ENCODE measurements at regions not wholly inside any gene's neighbourhood (a gene's known extent, or its start where the extent isn't known, plus 50 kb on each side); places are given as distances from the start of the nearest gene placed in this dataset.

DNA sequence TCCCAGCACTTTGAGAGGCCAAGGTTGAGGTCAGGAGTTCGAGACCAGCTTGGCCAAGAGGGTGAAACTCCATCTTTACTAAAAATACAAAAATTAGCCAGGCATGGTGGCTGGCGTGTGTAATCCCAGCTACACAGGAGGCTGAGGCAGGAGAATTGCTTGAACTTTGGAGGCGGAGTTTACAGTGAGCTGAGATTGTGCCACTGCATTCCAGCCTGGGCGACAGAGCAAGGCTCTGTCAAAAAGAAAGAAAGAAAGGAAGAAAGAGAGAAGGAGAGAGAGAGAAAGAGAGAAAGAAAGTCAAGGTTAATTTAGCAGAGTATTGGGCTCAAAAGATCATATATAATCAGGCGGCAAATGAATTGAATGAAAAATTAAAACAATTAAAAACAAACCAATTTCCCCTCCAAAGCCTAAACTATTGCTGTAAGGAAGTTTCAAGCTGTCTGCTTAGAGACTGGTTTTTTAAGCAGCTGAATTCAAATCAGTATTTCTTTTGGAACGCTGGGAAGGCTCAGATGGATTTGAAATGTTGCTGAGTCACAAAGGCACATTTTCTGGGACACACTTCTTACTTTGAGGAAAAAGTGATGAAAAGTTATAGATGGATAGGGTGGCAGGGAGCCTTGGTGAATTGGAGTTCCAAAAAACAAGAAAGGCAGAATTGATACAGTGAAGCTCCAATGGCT is 81.3 kb upstream of the BHLHE40 start:
- no peaks in the 10 kb centered on the region for H3K27me3 Mint-ChIP-seq
- peaks cover 26 to 49% (median 31%) of the 10 kb centered on the region in 4 donors for H3K4me1 Mint-ChIP-seq
- no peak for DNase-seq
- peak overlapping the region; percentile 7 to 87 (median 69) for H3K27ac Mint-ChIP-seq
- peaks cover 29% of the 10 kb centered on the region for H3K4me1 ChIP-seq (ENCODE audit: insufficient read depth, low read length)
- H3K9me3 Mint-ChIP-seq, result no peaks in the 10 kb centered on the region
- POLR2A ChIA-PET (ENCODE audit: partially characterized antibody), result interaction anchor here (1.0 to 2.1 kb wide), 3 partner anchors 9 to 82 kb away, joined by 3 to 8 read pairs (median 5); no protein-coding TSS in a partner anchor
- no peaks in the 10 kb centered on the region for H3K36me3 ChIP-seq (ENCODE audit: insufficient read depth, low read length)
- CTCF ChIA-PET (ENCODE audit: partially characterized antibody), result interaction anchor here (0.6 to 1.5 kb wide), 2 partner anchors 86 to 277 kb away, joined by 3 to 4 read pairs; no protein-coding TSS in a partner anchor
- intact Hi-C loops (cut with micrococcal nuclease), result no loop called here
- peak overlapping the region in 3 of 8 donors; percentile 7 to 55 (median 14) for H3K4me3 Mint-ChIP-seq
- H3K27me3 ChIP-seq (ENCODE audit: insufficient read depth, low read length), result no peaks in the 10 kb centered on the region
- H3K27ac ChIP-seq (ENCODE audit: low read depth, low read length), result no peak overlapping the region
- H3K9me3 ChIP-seq (ENCODE audit: control insufficient read depth in 1 of 2, low read length in 2 of 2), result no peaks in the 10 kb centered on the region
- H3K36me3 Mint-ChIP-seq, result no peaks in the 10 kb centered on the region
- no peak overlapping the region for H3K4me3 ChIP-seq (ENCODE audit: low read length in 2 of 2)

GRCh38 chr3:4898454-4899313 is 80.6 kb upstream of the BHLHE40 start:
- Mint-ChIP-seq H3K4me1 (peaks cover 26 to 49% (median 31%) of the 10 kb centered on the region in 4 donors), H3K27me3 (no peaks in the 10 kb centered on the region), H3K9me3 (no peaks in the 10 kb centered on the region), H3K27ac (peak overlapping the region; percentile 41 to 83 (median 69)), H3K4me3 (peak overlapping the region in 5 of 8 donors; percentile 3 to 55 (median 41)), H3K36me3 (no peaks in the 10 kb centered on the region)
- POLR2A ChIA-PET (ENCODE audit: partially characterized antibody), result interaction anchor here (0.6 to 2.1 kb wide), 5 partner anchors 8 to 144 kb away, joined by 3 to 8 read pairs (median 5); no protein-coding TSS in a partner anchor
- Histone ChIP-seq H3K27me3 (ENCODE audit: insufficient read depth, low read length) (no peaks in the 10 kb centered on the region), H3K9me3 (ENCODE audit: control insufficient read depth in 1 of 2, low read length in 2 of 2) (no peaks in the 10 kb centered on the region), H3K27ac (ENCODE audit: low read depth, low read length) (no peak overlapping the region), H3K4me1 (ENCODE audit: insufficient read depth, low read length) (peaks cover 29% of the 10 kb centered on the region), H3K4me3 (ENCODE audit: low read length in 2 of 2) (no peak overlapping the region), H3K36me3 (ENCODE audit: insufficient read depth, low read length) (no peaks in the 10 kb centered on the region)
- intact Hi-C loops (cut with micrococcal nuclease), result no loop called here
- peak in 2 of 5 donors; percentile 9 to 51 for DNase-seq
- CTCF ChIA-PET (ENCODE audit: partially characterized antibody), result interaction anchor here (0.6 to 1.5 kb wide), 2 partner anchors 85 to 276 kb away, joined by 3 to 4 read pairs; no protein-coding TSS in a partner anchor

DNA sequence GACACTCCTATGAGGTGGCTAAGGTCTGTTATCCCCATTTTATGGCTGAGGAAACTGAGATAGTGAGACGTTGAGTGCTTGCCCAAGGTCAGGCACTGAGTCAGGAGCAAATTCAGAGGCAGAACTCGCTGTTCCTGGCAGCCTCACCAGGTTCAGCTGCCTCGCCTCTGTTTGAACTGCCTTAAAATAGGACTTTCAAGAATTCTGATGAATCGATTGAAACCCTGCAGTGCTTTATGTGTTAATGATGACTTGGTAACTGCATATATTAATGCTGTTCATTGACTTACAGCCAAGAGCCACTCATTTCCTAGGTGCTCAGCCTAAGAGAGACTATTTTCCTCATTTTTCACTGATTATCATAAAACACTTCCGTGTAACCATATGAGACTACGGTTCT is 79.5 kb upstream of the BHLHE40 start:
- Mint-ChIP-seq H3K36me3 (no peaks in the 10 kb centered on the region), H3K4me3 (peak overlapping the region in 5 of 8 donors; percentile 22 to 76 (median 61)), H3K4me1 (peaks cover 28 to 57% (median 39%) of the 10 kb centered on the region in 4 donors), H3K27ac (peak overlapping the region in 6 of 7 donors; percentile 44 to 92 (median 84)), H3K27me3 (no peaks in the 10 kb centered on the region), H3K9me3 (no peaks in the 10 kb centered on the region)
- Histone ChIP-seq H3K27me3 (ENCODE audit: insufficient read depth, low read length) (no peaks in the 10 kb centered on the region), H3K27ac (ENCODE audit: low read depth, low read length) (no peak overlapping the region), H3K4me1 (ENCODE audit: insufficient read depth, low read length) (peaks cover 37% of the 10 kb centered on the region), H3K36me3 (ENCODE audit: insufficient read depth, low read length) (no peaks in the 10 kb centered on the region), H3K9me3 (ENCODE audit: control insufficient read depth in 1 of 2, low read length in 2 of 2) (no peaks in the 10 kb centered on the region), H3K4me3 (ENCODE audit: low read length in 2 of 2) (no peak overlapping the region)
- intact Hi-C loops (cut with micrococcal nuclease), result no loop called here
- DNase-seq, result no peak
- CTCF ChIA-PET (ENCODE audit: partially characterized antibody), result no interaction called here
- POLR2A ChIA-PET (ENCODE audit: partially characterized antibody), result interaction anchor here (1.1 to 2.1 kb wide), 3 partner anchors 7 to 81 kb away, joined by 5 to 8 read pairs (median 6); no protein-coding TSS in a partner anchor

DNA sequence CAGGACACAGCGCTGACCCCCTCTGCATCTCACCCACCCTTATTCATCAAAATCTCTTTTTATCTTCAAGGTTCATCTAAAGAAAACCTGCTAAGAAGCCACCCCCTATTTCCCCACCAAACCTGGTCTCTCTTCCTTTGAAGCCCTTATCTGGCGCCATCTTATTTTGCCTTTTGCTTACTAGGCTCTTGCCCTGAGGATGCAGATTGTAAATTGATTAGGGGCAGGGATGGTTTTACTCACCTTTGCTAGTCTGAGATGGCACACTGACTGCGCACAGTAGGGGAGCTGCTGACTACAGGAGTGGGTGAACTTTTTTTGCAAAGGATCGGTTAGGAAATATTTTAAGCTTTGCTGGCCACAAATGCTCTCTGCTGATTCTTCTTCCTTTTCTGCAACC is 78.9 kb upstream of the BHLHE40 start:
- Mint-ChIP-seq H3K36me3 (no peaks in the 10 kb centered on the region), H3K27ac (peak overlapping the region; percentile 44 to 92 (median 78)), H3K4me3 (peak overlapping the region in 6 of 8 donors; percentile 18 to 76 (median 46)), H3K4me1 (peaks cover 34 to 63% (median 44%) of the 10 kb centered on the region in 4 donors), H3K27me3 (no peaks in the 10 kb centered on the region), H3K9me3 (no peaks in the 10 kb centered on the region)
- H3K4me3 ChIP-seq (ENCODE audit: low read length in 2 of 2), result no peak overlapping the region
- ChIA-PET POLR2A (ENCODE audit: partially characterized antibody) (interaction anchor here (1.7 to 2.9 kb wide), 2 partner anchors 70 to 80 kb away, joined by 5 to 14 read pairs; partner anchors contain the start of gene BHLHE40), CTCF (ENCODE audit: partially characterized antibody) (interaction anchor here (1.5 kb wide), 1 partner anchor 80 kb away, joined by 4 read pairs; no protein-coding TSS in a partner anchor)
- H3K36me3 ChIP-seq (ENCODE audit: insufficient read depth, low read length), result no peaks in the 10 kb centered on the region
- no peak overlapping the region for H3K27ac ChIP-seq (ENCODE audit: low read depth, low read length)
- peaks cover 43% of the 10 kb centered on the region for H3K4me1 ChIP-seq (ENCODE audit: insufficient read depth, low read length)
- no peaks in the 10 kb centered on the region for H3K27me3 ChIP-seq (ENCODE audit: insufficient read depth, low read length)
- DNase-seq, result peak in 2 of 5 donors; percentile 1 to 51
- H3K9me3 ChIP-seq (ENCODE audit: control insufficient read depth in 1 of 2, low read length in 2 of 2), result no peaks in the 10 kb centered on the region
- intact Hi-C loops (cut with micrococcal nuclease), result no loop called here

GRCh38 chr3:4904811-4905695 is 74.2 kb upstream of the BHLHE40 start:
- no peaks in the 10 kb centered on the region for H3K36me3 Mint-ChIP-seq
- peaks cover 42 to 78% (median 61%) of the 10 kb centered on the region in 4 donors for H3K4me1 Mint-ChIP-seq
- ChIA-PET POLR2A (ENCODE audit: partially characterized antibody) (interaction anchor here (0.6 to 6.0 kb wide), 10 partner anchors 9 to 282 kb away, joined by 3 to 61 read pairs (median 3); partner anchors contain the start of gene BHLHE40), CTCF (ENCODE audit: partially characterized antibody) (interaction anchor here (1.0 to 2.7 kb wide), 5 partner anchors 64 to 118 kb away, joined by 3 to 9 read pairs (median 3); no protein-coding TSS in a partner anchor)
- H3K36me3 ChIP-seq (ENCODE audit: insufficient read depth, low read length), result no peaks in the 10 kb centered on the region
- peaks cover 66% of the 10 kb centered on the region for H3K4me1 ChIP-seq (ENCODE audit: insufficient read depth, low read length)
- intact Hi-C loops (cut with micrococcal nuclease), result loop anchor here (2.0 kb wide), 1 partner anchor 72 kb away; no protein-coding TSS in a partner anchor
- H3K27ac ChIP-seq (ENCODE audit: low read depth, low read length), result peak overlapping the region; percentile 22
- H3K9me3 Mint-ChIP-seq, result no peaks in the 10 kb centered on the region
- H3K4me3 ChIP-seq (ENCODE audit: low read length in 2 of 2), result no peak overlapping the region
- H3K27me3 ChIP-seq (ENCODE audit: insufficient read depth, low read length), result no peaks in the 10 kb centered on the region
- H3K9me3 ChIP-seq (ENCODE audit: control insufficient read depth in 1 of 2, low read length in 2 of 2), result no peaks in the 10 kb centered on the region
- no peaks in the 10 kb centered on the region for H3K27me3 Mint-ChIP-seq
- DNase-seq, result peak in 3 of 5 donors; percentile 16 to 27 (median 21)
- peak overlapping the region; percentile 24 to 93 (median 83) for H3K27ac Mint-ChIP-seq
- peak overlapping the region in 6 of 8 donors; percentile 36 to 72 (median 50) for H3K4me3 Mint-ChIP-seq

DNA sequence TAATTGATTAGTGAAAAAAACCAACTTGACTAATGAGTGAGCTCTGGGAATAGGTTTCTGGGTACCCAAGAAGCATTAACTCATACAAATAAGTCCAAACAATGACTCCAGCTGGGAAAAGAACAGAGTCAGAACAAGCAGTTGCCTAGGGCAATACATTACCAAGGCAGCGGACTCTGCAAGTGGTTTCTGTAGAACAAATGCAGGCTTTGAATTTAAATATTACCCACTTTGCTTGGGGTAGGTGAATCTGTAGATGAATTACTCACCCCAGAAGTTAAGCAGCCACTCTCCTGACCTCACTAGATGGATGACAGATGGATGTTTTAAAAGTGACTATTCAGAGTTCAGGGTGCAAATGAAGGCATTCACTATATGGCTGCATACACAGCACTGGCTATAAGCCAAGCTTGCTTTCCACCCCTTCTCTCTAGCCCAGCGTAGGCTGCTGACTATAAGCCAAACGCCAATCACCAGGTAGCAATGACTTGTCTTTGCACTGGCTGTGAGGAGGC is 73.1 kb upstream of the BHLHE40 start:
- H3K9me3 ChIP-seq (ENCODE audit: control insufficient read depth in 1 of 2, low read length in 2 of 2), result no peaks in the 10 kb centered on the region
- peak overlapping the region in 3 of 8 donors; percentile 10 to 72 (median 36) for H3K4me3 Mint-ChIP-seq
- H3K4me1 ChIP-seq (ENCODE audit: insufficient read depth, low read length), result peaks cover 57% of the 10 kb centered on the region
- H3K9me3 Mint-ChIP-seq, result no peaks in the 10 kb centered on the region
- no peaks in the 10 kb centered on the region for H3K27me3 Mint-ChIP-seq
- H3K36me3 ChIP-seq (ENCODE audit: insufficient read depth, low read length), result no peaks in the 10 kb centered on the region
- no peak overlapping the region for H3K4me3 ChIP-seq (ENCODE audit: low read length in 2 of 2)
- peaks cover 39 to 73% (median 54%) of the 10 kb centered on the region in 4 donors for H3K4me1 Mint-ChIP-seq
- intact Hi-C loops (cut with micrococcal nuclease), result loop anchor here (2.0 kb wide), 1 partner anchor 83 kb away; no protein-coding TSS in a partner anchor
- no peaks in the 10 kb centered on the region for H3K27me3 ChIP-seq (ENCODE audit: insufficient read depth, low read length)
- ChIA-PET POLR2A (ENCODE audit: partially characterized antibody) (interaction anchor here (0.7 to 6.0 kb wide), 6 partner anchors 39 to 85 kb away, joined by 3 to 61 read pairs (median 6); partner anchors contain the start of gene BHLHE40), CTCF (ENCODE audit: partially characterized antibody) (interaction anchor here (0.6 to 2.7 kb wide), 8 partner anchors 10 to 387 kb away, joined by 3 to 9 read pairs (median 4); partner anchors contain the start of gene BHLHE40)
- peak in 1 of 5 donors; percentile 46 for DNase-seq
- peak overlapping the region; percentile 19 to 92 (median 76) for H3K27ac Mint-ChIP-seq
- peak overlapping the region; percentile 22 for H3K27ac ChIP-seq (ENCODE audit: low read depth, low read length)
- no peaks in the 10 kb centered on the region for H3K36me3 Mint-ChIP-seq
